Esophagus muscularis mucosa (tissue), 4 donors: ENCODE measurements at regions not wholly inside any gene's neighbourhood (a gene's known extent, or its start where the extent isn't known, plus 50 kb on each side); places are given as distances from the start of the nearest gene placed in this dataset.
A peak's percentile ranks its signal among the peaks of the same experiment; 100 is the strongest.

Experiments used
- DNase-seq: peaks from one replicate; pipeline ENCODE4 v3.0.0-alpha.2; 2017; ENCODE audit errors: extremely low spot score
- H3K27ac ChIP-seq, 4 donors: fragments of 200-600 bp; sonication (generic); replicated peaks in 1 of 4; 1 replicate in 3 of 4; 2 replicates in 1 of 4; pipeline ENCODE4 v1.5.1; 2016 to 2019; ENCODE audit warnings: mild to moderate bottlenecking in 1 of 4
- H3K27me3 ChIP-seq, 4 donors: fragments of 200-600 bp; sonication (generic); one replicate each; pipeline versions ENCODE4 v1.5.1 to v1.6.0; 2016 to 2019
- H3K36me3 ChIP-seq, 4 donors: fragments of 200-600 bp; sonication (generic); one replicate each; pipeline ENCODE4 v1.5.1; 2016 to 2019
- H3K4me1 ChIP-seq, 4 donors: fragments of 200-600 bp; sonication (generic); one replicate each; pipeline ENCODE4 v1.5.1; 2016 to 2019
- H3K4me3 ChIP-seq, 4 donors: fragments of 200-600 bp; sonication (generic); 1 replicate in 2 of 4; 2 replicates in 2 of 4; pipeline ENCODE4 v1.5.1; 2016 to 2019; ENCODE audit warnings: mild to moderate bottlenecking in 4 of 4, moderate library complexity in 1 of 4
- H3K9me3 ChIP-seq, 4 donors: fragments of 200-600 bp; sonication (generic); 1 replicate in 3 of 4; 2 replicates in 1 of 4; pipeline ENCODE4 v1.5.1; 2016 to 2019
- CTCF ChIP-seq, 3 experiments: fragments of 200-600 bp in 2 of 3; fragments of 450-650 bp in 1 of 3; sonication (generic) in 2 of 3; IDR thresholded peaks; one replicate each; pipeline ENCODE4 v1.5.1; 2017 to 2019; ENCODE audit warnings: antibody characterized with exemption in 3 of 3, mild to moderate bottlenecking in 2 of 3, moderate library complexity in 1 of 3
- EP300 ChIP-seq: sonication (generic); formaldehyde crosslinking; IDR thresholded peaks from one replicate; pipeline ENCODE4 v1.6.1; 2017; ENCODE audit warnings: antibody characterized with exemption
- POLR2A ChIP-seq: fragments of 450-650 bp; IDR thresholded peaks from one replicate; pipeline ENCODE4 v1.6.1; 2017; ENCODE audit warnings: antibody characterized with exemption, moderate library complexity, mild to moderate bottlenecking, low read depth
- POLR2AphosphoS5 ChIP-seq, 2 donors: sonication (generic); formaldehyde crosslinking; IDR thresholded peaks; one replicate each; pipeline ENCODE4 v1.6.1; 2017; ENCODE audit warnings: antibody characterized with exemption in 2 of 2
- WGBS: methylation state at CpG from one replicate; pipeline ENCODE4 v1.1.5; 2018; 5-methylcytosine and 5-hydroxymethylcytosine counted together
- intact Hi-C: fragments of 100-400 bp; cut with DNase I; formaldehyde crosslinking; loops from one replicate; pipeline ENCODE4 v1.15.1; 2023

GRCh38 chr1:233478611-233479010 is 135.3 kb upstream of the KCNK1 start:
- WGBS = 69% methylated on average over 2 of the region's 2 CpGs
- TF ChIP-seq CTCF (IDR thresholded peaks at IDR 0.05) (no peak), POLR2A (no peak), EP300 (no peak), POLR2AphosphoS5 (IDR thresholded peaks at IDR 0.05) (no peak)
- Histone ChIP-seq H3K4me3 (no peak overlapping the region), H3K27me3 (peaks cover 0 to 6% (median 0%) of the 10 kb centered on the region in 4 donors), H3K27ac (no peak overlapping the region), H3K36me3 (no peaks in the 10 kb centered on the region), H3K9me3 (no peaks in the 10 kb centered on the region), H3K4me1 (no peaks in the 10 kb centered on the region)
- intact Hi-C loops = no loop called here
- no peak for DNase-seq

DNA sequence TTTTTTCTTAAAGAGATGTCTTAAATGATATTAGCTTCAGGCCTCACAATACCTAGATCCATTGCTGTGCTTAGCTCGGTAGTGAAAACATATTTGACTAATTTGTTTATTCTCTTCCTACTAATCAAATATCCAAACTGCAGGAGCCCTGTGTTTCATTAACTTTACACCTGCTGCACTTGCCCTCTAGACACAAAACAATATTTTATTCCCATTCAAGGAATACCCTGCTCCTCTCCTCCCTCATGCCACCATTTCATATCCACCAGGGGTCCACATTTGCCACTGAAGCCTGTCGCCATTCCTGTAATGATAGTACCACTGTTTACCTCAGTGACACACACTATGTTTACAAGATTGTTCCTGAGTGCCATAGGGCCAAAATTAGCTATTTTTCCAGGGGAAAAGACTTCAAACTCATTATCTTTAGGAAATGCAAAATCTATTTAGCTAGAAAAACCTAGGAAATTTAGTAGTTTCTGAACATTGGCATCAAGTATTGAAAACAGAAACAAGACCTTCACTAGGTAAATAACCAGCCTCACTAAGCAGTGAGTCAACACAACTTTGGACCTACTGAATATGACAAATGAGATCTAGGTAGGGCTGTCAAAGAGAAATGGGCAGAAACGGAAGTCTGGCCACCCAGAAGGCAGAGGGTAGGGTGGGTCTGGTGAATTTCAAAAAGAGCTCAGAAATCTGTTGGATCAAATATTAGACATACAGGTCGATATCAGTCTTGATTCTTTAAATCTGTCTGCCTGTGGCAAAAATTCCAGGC is 134.6 kb upstream of the KCNK1 start:
- WGBS = 64% methylated on average over 4 of the region's 4 CpGs
- no peaks in the 10 kb centered on the region for H3K4me1 ChIP-seq
- H3K27me3 ChIP-seq = peaks cover 0 to 6% (median 0%) of the 10 kb centered on the region in 4 donors
- TF ChIP-seq EP300 = no peak
- TF ChIP-seq CTCF (IDR thresholded peaks at IDR 0.05) = no peak
- TF ChIP-seq POLR2A = no peak
- no peak for TF ChIP-seq POLR2AphosphoS5 (IDR thresholded peaks at IDR 0.05)
- H3K9me3 ChIP-seq = no peaks in the 10 kb centered on the region
- no peak overlapping the region for H3K4me3 ChIP-seq
- no peaks in the 10 kb centered on the region for H3K36me3 ChIP-seq
- DNase-seq = no peak
- intact Hi-C loops = no loop called here
- H3K27ac ChIP-seq = no peak overlapping the region

- no peaks in the 10 kb centered on the region for H3K9me3 ChIP-seq
- H3K36me3 ChIP-seq = no peaks in the 10 kb centered on the region
- WGBS = 88% methylated on average over 3 of the region's 7 CpGs
- peak; percentile 89 for DNase-seq
- intact Hi-C loops = no loop called here
- H3K4me1 ChIP-seq = no peaks in the 10 kb centered on the region
- H3K27ac ChIP-seq = no peak overlapping the region
- TF ChIP-seq POLR2AphosphoS5 (IDR thresholded peaks at IDR 0.05) = no peak
- TF ChIP-seq CTCF (IDR thresholded peaks at IDR 0.05) = no peak
- no peak for TF ChIP-seq EP300
- TF ChIP-seq POLR2A = no peak
- no peak overlapping the region for H3K4me3 ChIP-seq
- peaks cover 0 to 6% (median 0%) of the 10 kb centered on the region in 4 donors for H3K27me3 ChIP-seq
These were observed 133.7 kb upstream of the KCNK1 start for GRCh38 chr1:233480198-233480597.

GRCh38 chr1:233482388-233482787 is 131.5 kb upstream of the KCNK1 start:
- intact Hi-C loops = no loop called here
- H3K27ac ChIP-seq = no peak overlapping the region
- no peaks in the 10 kb centered on the region for H3K27me3 ChIP-seq
- TF ChIP-seq EP300 = no peak
- no peak for TF ChIP-seq CTCF (IDR thresholded peaks at IDR 0.05)
- no peak overlapping the region for H3K4me3 ChIP-seq
- peak; percentile 8 for DNase-seq
- H3K4me1 ChIP-seq = no peaks in the 10 kb centered on the region
- H3K9me3 ChIP-seq = no peaks in the 10 kb centered on the region
- WGBS = 93% methylated on average over 3 of the region's 3 CpGs
- H3K36me3 ChIP-seq = no peaks in the 10 kb centered on the region

- intact Hi-C loops = no loop called here
- no peaks in the 10 kb centered on the region for H3K9me3 ChIP-seq
- TF ChIP-seq POLR2AphosphoS5 (IDR thresholded peaks at IDR 0.05) = no peak
- no peak for TF ChIP-seq POLR2A
- TF ChIP-seq CTCF (IDR thresholded peaks at IDR 0.05) = no peak
- TF ChIP-seq EP300 = no peak
- H3K27me3 ChIP-seq = no peaks in the 10 kb centered on the region
- H3K36me3 ChIP-seq = no peaks in the 10 kb centered on the region
- H3K4me1 ChIP-seq = no peaks in the 10 kb centered on the region
- no peak overlapping the region for H3K4me3 ChIP-seq
- H3K27ac ChIP-seq = no peak overlapping the region
- DNase-seq = peak; percentile 19
These were observed 128.5 kb upstream of the KCNK1 start for GRCh38 chr1:233485385-233485784.
